ENCODE measurements at regions not wholly inside any gene's neighbourhood (a gene's known extent, or its start where the extent isn't known, plus 50 kb on each side); places are given as distances from the start of the nearest gene placed in this dataset.

DNA sequence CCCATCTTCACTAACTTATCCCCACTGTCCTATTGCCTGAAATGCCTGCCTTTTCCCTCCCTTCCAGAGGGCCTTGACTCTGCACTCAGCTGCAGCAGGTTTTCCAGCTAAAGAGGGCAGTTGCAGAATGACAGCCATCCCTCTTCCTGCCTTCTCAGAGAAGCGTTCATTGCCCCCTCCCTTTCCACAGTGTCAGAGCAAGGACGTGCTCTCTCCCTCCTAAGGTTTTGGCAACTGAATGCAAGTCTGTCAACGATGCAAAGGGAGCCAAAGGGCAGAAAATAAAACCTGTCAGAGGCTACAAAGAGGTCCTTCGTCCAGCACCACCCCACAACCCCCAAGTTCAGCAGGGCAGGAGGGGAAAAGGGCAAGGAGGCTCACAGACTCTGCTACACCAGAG is 230.1 kb upstream of the THBS1 start:
- CTCF ChIA-PET: interaction anchor here (1.2 kb wide), 1 partner anchor 11 kb away, joined by 3 read pairs; no protein-coding TSS in a partner anchor
- POLR2A ChIA-PET: no interaction called here
- DNase-seq (ENCODE audit: extremely low spot score): no peak
- TF ChIP-seq, protein P1, sequence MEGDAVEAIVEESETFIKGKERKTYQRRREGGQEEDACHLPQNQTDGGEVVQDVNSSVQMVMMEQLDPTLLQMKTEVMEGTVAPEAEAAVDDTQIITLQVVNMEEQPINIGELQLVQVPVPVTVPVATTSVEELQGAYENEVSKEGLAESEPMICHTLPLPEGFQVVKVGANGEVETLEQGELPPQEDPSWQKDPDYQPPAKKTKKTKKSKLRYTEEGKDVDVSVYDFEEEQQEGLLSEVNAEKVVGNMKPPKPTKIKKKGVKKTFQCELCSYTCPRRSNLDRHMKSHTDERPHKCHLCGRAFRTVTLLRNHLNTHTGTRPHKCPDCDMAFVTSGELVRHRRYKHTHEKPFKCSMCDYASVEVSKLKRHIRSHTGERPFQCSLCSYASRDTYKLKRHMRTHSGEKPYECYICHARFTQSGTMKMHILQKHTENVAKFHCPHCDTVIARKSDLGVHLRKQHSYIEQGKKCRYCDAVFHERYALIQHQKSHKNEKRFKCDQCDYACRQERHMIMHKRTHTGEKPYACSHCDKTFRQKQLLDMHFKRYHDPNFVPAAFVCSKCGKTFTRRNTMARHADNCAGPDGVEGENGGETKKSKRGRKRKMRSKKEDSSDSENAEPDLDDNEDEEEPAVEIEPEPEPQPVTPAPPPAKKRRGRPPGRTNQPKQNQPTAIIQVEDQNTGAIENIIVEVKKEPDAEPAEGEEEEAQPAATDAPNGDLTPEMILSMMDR (IDR thresholded peaks at IDR 0.05; ENCODE audit: control extremely low read depth, extremely low read depth, low read depth, missing control alignments): no peak

DNA sequence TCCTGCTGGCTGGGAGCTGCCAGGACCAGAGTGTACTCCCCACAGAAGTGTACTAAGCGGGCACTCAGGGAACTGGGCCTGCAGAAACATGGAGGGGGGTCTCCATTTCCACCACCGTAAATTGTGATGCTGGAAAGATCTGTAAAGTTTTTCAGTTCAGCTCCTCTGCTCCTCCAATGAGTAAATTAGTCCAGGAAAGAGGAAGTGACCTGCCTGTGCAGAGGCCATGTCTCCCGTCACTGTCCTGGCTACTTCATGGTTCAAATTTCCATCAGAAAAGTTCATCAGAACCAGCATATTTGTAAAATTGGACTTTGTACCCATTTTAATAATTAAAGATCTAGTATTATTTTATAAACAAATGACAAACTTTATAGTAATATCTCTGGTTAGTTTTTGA is 226.7 kb upstream of the THBS1 start:
- DNase-seq (ENCODE audit: extremely low spot score): no peak
- TF ChIP-seq, protein P1 (IDR thresholded peaks at IDR 0.05; ENCODE audit: control extremely low read depth, extremely low read depth, low read depth, missing control alignments): no peak
- CTCF ChIA-PET: no interaction called here
- POLR2A ChIA-PET: no interaction called here

DNA sequence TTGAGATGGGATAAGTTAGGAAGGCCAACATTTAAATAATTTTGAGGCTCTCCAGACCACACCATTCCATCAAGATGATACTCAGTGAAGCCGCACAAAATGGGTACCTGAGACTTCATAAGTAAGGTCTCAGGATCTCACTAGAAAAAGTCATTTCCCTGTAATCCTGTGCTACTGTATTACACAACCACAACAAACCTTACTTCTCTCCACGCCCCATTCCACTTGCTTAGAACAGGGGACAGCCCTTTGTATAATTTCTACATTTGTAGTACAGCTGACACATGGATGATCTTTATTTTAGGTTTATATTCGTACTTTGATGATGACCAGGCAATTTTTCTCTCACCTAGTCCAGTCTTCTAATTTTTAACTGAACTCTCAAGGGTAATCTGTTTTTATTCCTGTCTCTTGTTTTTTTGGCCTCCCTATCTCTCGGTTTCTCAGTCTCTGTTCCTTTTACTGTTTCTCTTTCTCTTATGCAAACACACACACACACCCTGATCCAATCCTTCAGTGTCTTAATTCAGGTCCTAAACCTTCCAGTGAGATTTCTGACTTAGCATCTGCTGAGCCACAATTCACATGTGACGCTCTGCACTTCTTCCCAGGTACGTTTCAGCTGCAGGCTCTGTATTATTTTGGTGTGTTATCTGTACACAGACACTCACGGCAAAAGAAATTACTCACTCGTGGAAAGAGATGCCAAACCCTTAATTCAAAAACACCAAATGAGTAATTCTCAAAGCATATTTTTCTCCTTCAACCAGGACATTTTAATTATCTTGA is 223.2 kb upstream of the THBS1 start:
- POLR2A ChIA-PET: no interaction called here
- CTCF ChIA-PET: no interaction called here
- DNase-seq (ENCODE audit: extremely low spot score): no peak
- TF ChIP-seq, protein P1 (IDR thresholded peaks at IDR 0.05; ENCODE audit: control extremely low read depth, extremely low read depth, low read depth, missing control alignments): no peak

DNA sequence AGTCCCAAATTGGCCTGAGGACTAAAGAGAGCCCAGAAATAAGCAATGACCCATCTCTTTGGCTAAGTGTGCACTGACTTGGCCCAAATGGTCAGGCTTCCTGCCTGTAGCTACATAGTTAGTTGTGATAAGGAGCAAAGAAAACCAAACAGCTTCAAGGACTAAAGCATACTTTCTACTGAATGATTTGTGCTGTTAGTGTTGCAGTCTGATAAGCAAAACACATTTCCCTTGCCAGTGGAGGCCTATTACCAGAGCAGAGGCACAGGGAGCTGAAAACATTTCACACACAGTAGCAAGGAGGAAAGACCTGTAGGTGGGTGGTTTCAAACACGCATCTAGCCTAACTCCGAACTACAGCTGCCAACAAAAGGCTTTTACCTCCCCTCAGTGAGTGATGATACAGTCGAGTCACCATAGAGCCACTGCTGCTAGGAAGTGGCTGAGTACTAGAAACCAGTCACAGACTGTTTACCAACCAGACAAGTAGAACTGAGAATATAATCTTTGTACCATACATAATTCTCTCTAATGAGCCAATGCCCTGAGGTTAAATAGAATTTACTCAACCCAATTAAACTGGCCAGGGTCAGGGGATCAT is 222.3 kb upstream of the THBS1 start:
- TF ChIP-seq, protein P1 (IDR thresholded peaks at IDR 0.05; ENCODE audit: control extremely low read depth, extremely low read depth, low read depth, missing control alignments): no peak
- ChIA-PET POLR2A (no interaction called here), CTCF (no interaction called here)
- no peak for DNase-seq (ENCODE audit: extremely low spot score)

DNA sequence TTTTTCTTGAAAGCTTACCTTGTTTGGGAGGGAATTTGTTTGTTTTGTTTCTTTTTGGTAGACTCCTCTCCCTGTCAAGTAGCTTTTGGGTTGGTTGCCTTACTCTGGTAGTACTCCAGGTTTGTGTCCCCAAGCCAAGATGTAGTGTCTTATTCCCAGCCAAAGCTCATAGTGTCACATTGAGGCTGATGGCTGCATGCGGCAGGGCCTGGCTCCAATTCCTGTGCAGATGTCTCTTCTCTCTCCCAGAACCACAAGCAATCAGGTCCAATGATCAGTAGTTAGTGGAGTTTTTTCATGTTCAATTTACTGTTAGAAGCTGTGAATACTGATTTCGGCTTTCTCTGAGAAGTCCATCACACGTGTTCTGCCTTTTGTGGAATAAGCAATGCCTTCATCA is 221.1 kb upstream of the THBS1 start:
- ChIA-PET POLR2A (no interaction called here), CTCF (no interaction called here)
- DNase-seq (ENCODE audit: extremely low spot score): no peak
- TF ChIP-seq, protein P1 (IDR thresholded peaks at IDR 0.05; ENCODE audit: control extremely low read depth, extremely low read depth, low read depth, missing control alignments): no peak

DNA sequence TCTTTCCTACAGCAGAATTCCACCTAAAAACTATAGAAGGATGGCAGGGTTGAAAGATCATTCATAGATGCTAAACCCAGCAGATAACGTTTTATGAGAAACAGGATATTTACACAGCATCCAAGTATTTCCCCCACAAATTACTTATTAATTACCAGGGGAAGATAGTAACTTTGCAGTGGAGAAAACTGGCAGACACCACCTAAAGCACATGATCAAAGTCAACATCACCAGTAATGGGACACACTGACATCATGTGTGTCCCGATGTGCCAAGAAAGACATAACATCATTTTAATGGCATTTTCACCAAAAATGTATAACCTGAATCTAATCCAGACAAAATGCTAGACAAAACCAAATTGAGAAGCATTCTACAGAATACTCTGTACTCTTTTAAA is 220.4 kb upstream of the THBS1 start:
- TF ChIP-seq, protein P1 (IDR thresholded peaks at IDR 0.05; ENCODE audit: control extremely low read depth, extremely low read depth, low read depth, missing control alignments): no peak
- ChIA-PET POLR2A (no interaction called here), CTCF (no interaction called here)
- no peak for DNase-seq (ENCODE audit: extremely low spot score)

Measured in GM10248 (cell line).